GM12892 (cell line): ENCODE measurements at regions not wholly inside any gene's neighbourhood (a gene's known extent, or its start where the extent isn't known, plus 50 kb on each side); places are given as distances from the start of the nearest gene placed in this dataset.
"Not testable (repeated sequence)": the region's sequence is repeated elsewhere in the genome, so short reads cannot be mapped to it uniquely, and the experiment has no call there.

ENCODE experiments used
- DNase-seq: peaks from one replicate; pipeline ENCODE4 v3.0.0; 2011; ENCODE audit not compliant: insufficient read length
- FAIRE-seq: peaks from 2 replicates; lab custom pipeline; 2011; peaks lifted over from hg19 to GRCh38; lab: Jason Lieb, UNC
- POLR2A ChIP-seq: IDR thresholded peaks from 2 replicates; pipeline ENCODE4 v1.6.1; 2011; ENCODE audit warnings: low read depth, low read length, control low read depth
- POLR2AphosphoS5 ChIP-seq: IDR thresholded peaks from 2 replicates; pipeline ENCODE4 v1.6.1; 2011; ENCODE audit warnings: low read depth, low read length, control low read depth
- TAF1 ChIP-seq: IDR thresholded peaks from 2 replicates; pipeline ENCODE4 v1.6.1; 2011; ENCODE audit warnings: low read depth, mild to moderate bottlenecking, control low read depth, low read length, borderline replicate concordance

- not testable (repeated sequence) for FAIRE-seq, DNase-seq
Observed at GRCh38 chr5:71343994-71344393, 111.5 kb upstream of the BDP1 start.

DNA sequence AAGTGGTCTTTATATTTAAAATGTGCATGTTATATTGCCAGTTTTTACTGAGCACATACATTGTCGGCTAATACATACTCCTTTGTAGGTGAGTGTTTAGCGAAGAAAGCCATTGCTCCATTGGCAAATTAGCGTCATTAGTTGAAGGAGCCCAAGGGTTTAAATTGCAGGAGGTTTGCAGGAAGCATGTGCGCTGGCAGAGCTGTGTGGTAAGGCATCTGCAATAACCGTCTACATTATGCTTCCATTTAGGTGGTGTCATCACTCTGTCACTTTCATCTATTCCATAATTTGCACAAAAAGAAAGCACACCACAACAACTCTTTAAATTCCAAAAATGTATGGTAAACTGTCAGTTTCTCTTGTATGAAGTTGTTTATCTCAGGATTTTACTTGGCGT, 82.8 kb upstream of the BDP1 start:
- DNase-seq, FAIRE-seq: not testable (repeated sequence)

- not testable (repeated sequence) for DNase-seq
- FAIRE-seq: peak; percentile 69
Observed at GRCh38 chr5:71373054-71373734, 82.3 kb upstream of the BDP1 start.

DNA sequence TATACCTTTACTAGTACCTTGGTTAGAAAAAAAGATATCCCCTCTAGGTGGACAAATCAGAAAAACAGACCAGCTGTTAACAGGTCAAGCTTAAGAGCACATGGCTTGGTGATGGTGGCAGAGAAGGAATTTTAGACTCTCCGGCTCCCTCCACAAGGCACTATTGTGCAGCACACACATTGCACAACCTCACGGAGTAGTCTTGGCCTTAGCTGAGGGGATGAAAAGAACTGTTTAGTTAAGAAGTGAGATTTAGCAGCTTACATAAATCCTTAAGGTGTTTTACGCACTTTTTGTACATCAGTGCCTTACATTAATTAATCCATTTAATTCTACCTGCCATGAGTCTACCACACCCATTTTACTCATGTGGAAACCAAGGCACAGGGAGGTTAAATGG, 71.2 kb upstream of the BDP1 start:
- FAIRE-seq: peak; percentile 57
- not testable (repeated sequence) for DNase-seq

- no peak for FAIRE-seq
- TF ChIP-seq POLR2A (no peak), POLR2AphosphoS5 (no peak), TAF1 (no peak)
Observed at GRCh38 chr5:71384706-71385105, 70.7 kb upstream of the BDP1 start.

GRCh38 chr5:71385208-71385607, 70.2 kb upstream of the BDP1 start:
- DNase-seq, FAIRE-seq: not testable (repeated sequence)

More at GRCh38 chr5:71384706-71385105, 70.7 kb upstream of the BDP1 start:
- no peak for DNase-seq

DNA sequence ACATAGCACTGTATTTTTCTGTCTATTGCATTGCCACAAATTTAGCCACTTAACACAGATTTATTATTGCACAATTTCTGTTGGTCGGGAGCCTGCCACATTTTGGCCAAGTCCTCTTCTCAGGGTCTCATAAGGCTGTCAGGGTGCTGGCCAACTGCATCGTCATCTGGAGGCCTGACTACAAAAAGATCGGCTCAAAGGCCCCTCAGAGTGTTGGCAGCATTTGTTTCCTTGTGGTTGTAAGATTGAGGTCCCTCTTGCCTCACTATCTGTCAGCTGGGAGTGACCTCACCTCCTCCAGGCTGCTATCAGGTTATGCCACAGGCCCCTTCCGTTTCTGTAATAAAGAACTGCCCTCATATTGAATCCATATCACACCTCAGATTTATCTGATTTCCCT, 67.3 kb upstream of the BDP1 start:
- not testable (repeated sequence) for FAIRE-seq, DNase-seq

DNA sequence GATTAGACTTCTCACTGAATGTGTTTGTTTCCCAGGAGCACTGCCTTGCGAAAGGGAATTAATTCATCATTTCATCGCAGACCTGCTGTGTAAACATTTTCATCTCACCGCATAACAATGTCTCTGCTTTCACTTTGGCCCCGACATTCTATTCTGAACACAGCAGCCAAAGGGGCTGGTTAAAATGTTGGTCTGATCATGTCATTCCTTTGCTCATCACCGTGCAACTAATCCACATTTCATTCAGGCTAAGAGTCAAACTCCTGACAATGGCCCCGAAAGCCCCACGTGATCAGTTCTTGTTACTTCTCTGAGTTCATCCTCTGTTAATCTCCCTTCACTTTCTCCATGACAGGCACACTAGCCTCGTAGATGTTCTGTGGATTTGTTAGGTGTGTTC, 57.1 kb upstream of the BDP1 start:
- DNase-seq, FAIRE-seq: not testable (repeated sequence)

GRCh38 chr5:71398859-71399258, 56.6 kb upstream of the BDP1 start:
- not testable (repeated sequence) for FAIRE-seq, DNase-seq

DNA sequence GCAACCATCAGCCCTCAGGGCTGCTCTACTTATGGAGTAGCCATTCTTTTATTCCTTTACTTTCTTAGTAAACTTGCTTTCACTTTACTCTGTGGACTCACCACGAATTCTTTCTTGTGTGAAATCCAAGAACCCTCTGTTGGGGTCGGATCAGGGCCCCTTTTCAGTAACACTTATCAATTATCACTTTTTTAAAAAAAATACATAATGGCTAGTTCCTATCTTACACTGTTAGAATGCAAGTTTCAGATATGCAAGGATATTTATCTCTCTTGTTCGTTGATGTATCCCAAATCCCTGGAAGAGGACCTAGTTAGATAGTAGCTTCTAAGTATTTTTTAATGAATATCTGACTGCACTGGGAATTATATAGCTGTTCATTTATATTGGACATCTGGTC, 56.0 kb upstream of the BDP1 start:
- not testable (repeated sequence) for DNase-seq, FAIRE-seq

DNA sequence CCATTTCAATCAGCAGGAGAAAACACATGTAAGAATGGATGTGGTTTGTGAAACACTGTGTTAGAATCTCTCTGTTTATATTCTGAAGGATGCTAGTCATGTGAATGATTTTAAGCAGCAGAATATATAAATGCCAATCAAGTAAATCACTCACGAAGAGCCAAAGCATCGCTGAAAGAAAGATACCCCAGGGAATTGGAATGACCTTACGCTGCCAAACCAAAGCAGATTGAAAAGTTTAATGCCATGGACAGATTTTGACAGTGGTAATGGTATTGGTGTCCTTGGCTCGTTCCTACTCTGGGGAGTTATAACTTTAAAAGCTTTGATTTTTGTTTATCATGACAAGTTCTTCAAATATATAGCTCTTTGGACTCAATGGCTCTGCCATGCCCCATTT, 54.8 kb upstream of the BDP1 start:
- not testable (repeated sequence) for FAIRE-seq

GRCh38 chr5:71401150-71401549, 54.3 kb upstream of the BDP1 start:
- not testable (repeated sequence) for FAIRE-seq

More for the DNA sequence above, 54.8 kb upstream of the BDP1 start:
- not testable (repeated sequence) for DNase-seq

GRCh38 chr5:71401564-71401963, 53.9 kb upstream of the BDP1 start:
- not testable (repeated sequence) for FAIRE-seq, DNase-seq

More at GRCh38 chr5:71401150-71401549, 54.3 kb upstream of the BDP1 start:
- DNase-seq: not testable (repeated sequence)

GRCh38 chr5:71404441-71404840, 51.0 kb upstream of the BDP1 start:
- not testable (repeated sequence) for FAIRE-seq, DNase-seq

- FAIRE-seq, DNase-seq: not testable (repeated sequence)
Observed at GRCh38 chr5:71404936-71405335, 50.5 kb upstream of the BDP1 start.
